OCI-LY1 (cell line): ENCODE measurements at regions not wholly inside any gene's neighbourhood (a gene's known extent, or its start where the extent isn't known, plus 50 kb on each side); places are given as distances from the start of the nearest gene placed in this dataset.
A peak's percentile ranks its signal among the peaks of the same experiment; 100 is the strongest.

Experiments used
- H2AFZ ChIP-seq: fragments of 200-600 bp; sonication (generic), shearing (Covaris generic); 2 replicates; pipeline ENCODE4 v1.6.0; 2014; ENCODE audit warnings: antibody characterized with exemption, mild to moderate bottlenecking, low read length
- H3F3A ChIP-seq: fragments of 200-600 bp; sonication (generic), shearing (Covaris generic); 2 replicates; pipeline ENCODE4 v1.6.0; 2014; ENCODE audit warnings: mild to moderate bottlenecking, antibody characterized with exemption, low read length, moderate library complexity; ENCODE audit not compliant: insufficient read depth
- H3K27ac ChIP-seq: fragments of 200-600 bp; sonication (generic); 2 replicates; pipeline ENCODE4 v1.5.1; 2014; ENCODE audit warnings: low read length, mixed run types, mild to moderate bottlenecking, low read depth; ENCODE audit not compliant: poor library complexity, severe bottlenecking
- H3K27me3 ChIP-seq: fragments of 200-600 bp; sonication (generic); 2 replicates; pipeline ENCODE4 v1.6.0; 2014; ENCODE audit warnings: antibody characterized with exemption, mild to moderate bottlenecking, low read length, moderate library complexity; ENCODE audit not compliant: insufficient read depth
- H3K36me3 ChIP-seq: fragments of 200-600 bp; sonication (generic); 2 replicates; pipeline ENCODE4 v1.6.1; 2014; ENCODE audit warnings: mild to moderate bottlenecking, antibody characterized with exemption, low read length, moderate library complexity, mixed read lengths; ENCODE audit not compliant: insufficient read depth
- H3K4me1 ChIP-seq: fragments of 200-600 bp; sonication (generic); 2 replicates; pipeline ENCODE4 v1.5.1; 2014; ENCODE audit warnings: mild to moderate bottlenecking, low read length, moderate library complexity; ENCODE audit not compliant: insufficient read depth, severe bottlenecking
- H3K4me2 ChIP-seq: fragments of 200-600 bp; sonication (generic), shearing (Covaris generic); 2 replicates; pipeline ENCODE4 v1.6.1; 2014; ENCODE audit warnings: low read length
- H3K4me3 ChIP-seq: fragments of 200-600 bp; sonication (generic); 2 replicates; pipeline ENCODE4 v1.5.1; 2014; ENCODE audit warnings: low read length, low read depth, mild to moderate bottlenecking, mixed read lengths; ENCODE audit not compliant: poor library complexity, severe bottlenecking
- H3K79me2 ChIP-seq: fragments of 200-600 bp; shearing (Covaris generic); 2 replicates; pipeline ENCODE4 v1.6.1; 2016; ENCODE audit warnings: mixed run types, low read length, mixed read lengths; ENCODE audit not compliant: insufficient read depth
- H3K9ac ChIP-seq: fragments of 200-600 bp; sonication (generic), shearing (Covaris generic); 2 replicates; pipeline ENCODE4 v1.6.1; 2014; ENCODE audit warnings: mild to moderate bottlenecking, low read length, mixed read lengths
- H3K9me2 ChIP-seq: fragments of 200-600 bp; sonication (generic), shearing (Covaris generic); 2 replicates; pipeline ENCODE4 v1.6.1; 2014; ENCODE audit warnings: low read depth, mild to moderate bottlenecking, low read length, mixed read lengths
- H3K9me3 ChIP-seq: fragments of 200-600 bp; shearing (Covaris generic); 2 replicates; pipeline ENCODE4 v1.6.1; 2014; ENCODE audit warnings: low read length, mixed read lengths
- H4K20me1 ChIP-seq: fragments of 200-600 bp; sonication (generic), shearing (Covaris generic); 2 replicates; pipeline ENCODE4 v1.6.0; 2016; ENCODE audit warnings: mild to moderate bottlenecking, low read length; ENCODE audit not compliant: insufficient read depth
- EZH2 ChIP-seq: fragments of 200-600 bp; sonication (generic), shearing (Covaris generic); IDR thresholded peaks from 2 replicates; pipeline ENCODE4 v1.8.0; 2017; ENCODE audit warnings: borderline replicate concordance, mixed run types, mild to moderate bottlenecking, antibody characterized with exemption, low read length, moderate library complexity, mixed read lengths
- TF ChIP-seq, protein P1 (sequence below): fragments of 200-600 bp; sonication (generic), shearing (Covaris generic); IDR thresholded peaks from 2 replicates; pipeline ENCODE4 v1.5.1; 2017; ENCODE audit warnings: mild to moderate bottlenecking, antibody characterized with exemption, low read length, moderate library complexity, mixed read lengths

DNA sequence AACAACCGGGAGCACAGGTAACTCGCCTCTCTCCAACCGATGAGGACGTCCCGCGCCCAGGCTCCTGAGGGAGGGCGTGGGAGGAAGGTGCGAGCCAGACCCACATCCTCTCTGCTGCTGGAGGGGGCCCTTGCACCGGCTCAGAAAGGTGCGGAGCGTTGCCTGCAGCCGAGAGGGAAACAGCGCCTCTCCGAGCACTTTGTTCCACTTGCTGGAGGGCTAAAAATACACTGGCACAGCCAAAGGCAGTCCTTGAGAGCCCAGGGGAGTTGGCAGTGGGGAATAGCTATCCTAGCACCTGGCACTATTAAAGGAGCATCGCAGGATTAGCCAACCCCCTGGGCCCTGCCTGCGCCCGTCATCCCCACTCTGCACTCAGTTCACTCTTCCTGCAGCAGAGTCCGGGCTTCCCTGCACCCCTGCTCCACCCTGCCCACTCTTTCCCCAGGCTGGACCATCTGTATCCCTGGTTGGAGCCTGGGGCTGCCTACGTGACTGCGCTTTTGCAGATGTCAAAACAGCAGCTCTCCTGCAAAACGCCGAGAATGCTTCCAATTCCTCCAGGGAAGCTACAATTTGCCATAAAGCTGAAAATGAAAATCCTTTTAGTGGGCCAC is 108.9 kb downstream of the SNX5 start:
- H3K4me1 ChIP-seq: peaks cover 65% of the 10 kb centered on the region

DNA sequence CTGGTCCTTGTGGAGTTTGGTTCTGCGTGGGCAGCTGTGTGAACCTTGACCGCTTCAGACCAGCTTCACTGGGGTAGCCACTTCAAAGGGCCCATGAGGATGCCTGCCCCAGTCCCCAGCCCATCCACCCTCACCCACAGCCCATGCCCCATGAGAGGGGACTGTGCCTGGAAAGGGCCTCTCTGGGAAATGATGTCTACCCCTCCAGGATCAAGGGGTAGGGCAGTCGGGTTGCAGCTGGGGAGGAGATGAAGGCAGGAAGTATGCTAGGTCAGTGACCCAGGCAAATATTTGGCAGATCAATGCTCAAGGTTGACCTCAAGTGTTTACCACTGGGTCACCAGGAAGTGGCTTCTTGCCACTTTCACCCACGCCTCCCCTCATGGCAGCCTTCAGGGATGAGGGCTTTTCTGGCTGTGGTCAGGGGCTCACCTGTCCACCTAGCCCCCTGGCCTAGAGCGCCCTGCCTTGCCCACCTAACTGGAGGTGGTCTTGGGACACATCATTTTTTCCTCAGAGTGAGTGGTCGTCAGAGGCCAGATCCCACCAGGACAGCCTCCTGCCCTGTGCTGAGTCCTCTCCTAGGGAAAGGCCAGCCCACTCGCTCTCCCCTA is 109.5 kb downstream of the SNX5 start:
- Histone ChIP-seq H3K9ac (no peak overlapping the region), H3K27ac (peak overlapping the region; percentile 82), H3K4me1 (peaks cover 71% of the 10 kb centered on the region), H3K9me2 (no peaks in the 10 kb centered on the region), H3K79me2 (no peaks in the 10 kb centered on the region), H3K4me3 (no peak overlapping the region), H3K27me3 (no peaks in the 10 kb centered on the region), H3K36me3 (no peaks in the 10 kb centered on the region), H2AFZ (no peak overlapping the region), H4K20me1 (no peaks in the 10 kb centered on the region), H3K4me2 (peak overlapping the region; percentile 33; the same call in 1 of the 2 replicates), H3F3A (no peaks in the 10 kb centered on the region), H3K9me3 (no peaks in the 10 kb centered on the region)
- TF ChIP-seq, protein P1, sequence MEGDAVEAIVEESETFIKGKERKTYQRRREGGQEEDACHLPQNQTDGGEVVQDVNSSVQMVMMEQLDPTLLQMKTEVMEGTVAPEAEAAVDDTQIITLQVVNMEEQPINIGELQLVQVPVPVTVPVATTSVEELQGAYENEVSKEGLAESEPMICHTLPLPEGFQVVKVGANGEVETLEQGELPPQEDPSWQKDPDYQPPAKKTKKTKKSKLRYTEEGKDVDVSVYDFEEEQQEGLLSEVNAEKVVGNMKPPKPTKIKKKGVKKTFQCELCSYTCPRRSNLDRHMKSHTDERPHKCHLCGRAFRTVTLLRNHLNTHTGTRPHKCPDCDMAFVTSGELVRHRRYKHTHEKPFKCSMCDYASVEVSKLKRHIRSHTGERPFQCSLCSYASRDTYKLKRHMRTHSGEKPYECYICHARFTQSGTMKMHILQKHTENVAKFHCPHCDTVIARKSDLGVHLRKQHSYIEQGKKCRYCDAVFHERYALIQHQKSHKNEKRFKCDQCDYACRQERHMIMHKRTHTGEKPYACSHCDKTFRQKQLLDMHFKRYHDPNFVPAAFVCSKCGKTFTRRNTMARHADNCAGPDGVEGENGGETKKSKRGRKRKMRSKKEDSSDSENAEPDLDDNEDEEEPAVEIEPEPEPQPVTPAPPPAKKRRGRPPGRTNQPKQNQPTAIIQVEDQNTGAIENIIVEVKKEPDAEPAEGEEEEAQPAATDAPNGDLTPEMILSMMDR: no peak
- TF ChIP-seq EZH2: no peak

More for the DNA sequence above, 108.9 kb downstream of the SNX5 start:
- TF ChIP-seq, protein P1: 0 out of 2 replicates have a peak, but pooled peaks have one; percentile 12
- no peak for TF ChIP-seq EZH2
- Histone ChIP-seq H3F3A (no peaks in the 10 kb centered on the region), H3K27ac (peak overlapping the region; percentile 82), H3K4me2 (peak overlapping the region; percentile 33; the same call in 1 of the 2 replicates), H3K27me3 (no peaks in the 10 kb centered on the region), H3K4me3 (no peak overlapping the region), H3K36me3 (no peaks in the 10 kb centered on the region), H3K79me2 (no peaks in the 10 kb centered on the region), H3K9me2 (no peaks in the 10 kb centered on the region), H3K9ac (no peak overlapping the region), H3K9me3 (no peaks in the 10 kb centered on the region), H2AFZ (no peak overlapping the region), H4K20me1 (no peaks in the 10 kb centered on the region)

DNA sequence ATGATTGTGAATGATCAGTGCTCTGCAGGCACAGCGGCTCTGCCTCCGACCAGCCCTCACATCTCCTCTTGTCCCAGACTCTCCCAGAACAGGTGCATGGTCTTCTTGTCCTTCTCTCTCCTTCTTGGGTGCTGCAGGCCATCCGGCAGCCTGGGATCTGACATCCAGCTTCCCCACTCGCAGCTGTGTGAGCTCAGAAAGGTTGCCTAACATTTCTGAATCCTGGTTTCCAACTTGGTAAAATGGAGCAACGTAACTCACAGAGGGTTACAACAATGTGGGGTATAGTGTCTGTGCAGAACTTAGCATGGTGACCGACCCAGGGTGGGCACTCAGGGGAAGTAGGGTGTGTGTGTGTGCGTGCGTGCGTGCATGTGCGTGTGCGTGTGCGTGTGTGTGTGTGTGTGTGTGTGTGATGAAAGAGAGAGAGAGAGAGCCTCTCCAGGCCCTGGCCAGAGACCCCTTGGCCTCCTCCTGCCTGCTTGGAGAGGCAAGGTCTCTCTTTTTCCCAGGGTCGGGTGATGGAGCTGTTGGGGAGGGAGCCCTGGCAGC is 110.1 kb downstream of the SNX5 start:
- no peaks in the 10 kb centered on the region for H3K9me2 ChIP-seq
- no peak overlapping the region for H3K9ac ChIP-seq
- H3K4me2 ChIP-seq: no peak overlapping the region; the same call in 1 of the 2 replicates
- no peaks in the 10 kb centered on the region for H3K27me3 ChIP-seq
- no peaks in the 10 kb centered on the region for H3K36me3 ChIP-seq
- no peaks in the 10 kb centered on the region for H3K9me3 ChIP-seq
- TF ChIP-seq, protein P1: no peak
- no peak for TF ChIP-seq EZH2
- no peak overlapping the region for H2AFZ ChIP-seq
- H3K27ac ChIP-seq: peak overlapping the region; percentile 82
- no peak overlapping the region for H3K4me3 ChIP-seq
- peaks cover 74% of the 10 kb centered on the region for H3K4me1 ChIP-seq
- no peaks in the 10 kb centered on the region for H4K20me1 ChIP-seq
- no peaks in the 10 kb centered on the region for H3F3A ChIP-seq
- H3K79me2 ChIP-seq: no peaks in the 10 kb centered on the region
